NB4 (cell line): ENCODE measurements at regions not wholly inside any gene's neighbourhood (a gene's known extent, or its start where the extent isn't known, plus 50 kb on each side); places are given as distances from the start of the nearest gene placed in this dataset.

Experiments
- CTCF ChIP-seq: IDR thresholded peaks from one replicate; pipeline ENCODE4 v1.5.1; 2012; ENCODE audit warnings: low read depth, low read length
- POLR2A ChIP-seq: IDR thresholded peaks from 2 replicates; pipeline ENCODE4 v1.6.1; 2011; ENCODE audit warnings: mild to moderate bottlenecking; ENCODE audit not compliant: insufficient read length; ENCODE audit errors: extremely low read depth

GRCh38 chr5:15304066-15304731, 195.8 kb upstream of the FBXL7 start:
- TF ChIP-seq POLR2A (no peak), CTCF (no peak)
